GM12891 (cell line): ENCODE measurements at regions not wholly inside any gene's neighbourhood (a gene's known extent, or its start where the extent isn't known, plus 50 kb on each side); places are given as distances from the start of the nearest gene placed in this dataset.

Source experiments
- POLR2A ChIP-seq: IDR thresholded peaks from 2 replicates; pipeline ENCODE4 v1.6.1; 2011; ENCODE audit warnings: low read depth, low read length, control low read depth
- POLR2AphosphoS5 ChIP-seq: IDR thresholded peaks from 2 replicates; pipeline ENCODE4 v1.6.1; 2011; ENCODE audit warnings: low read depth, low read length, control low read depth
- POU2F2 ChIP-seq: IDR thresholded peaks from 2 replicates; pipeline ENCODE4 v1.6.1; 2011; ENCODE audit warnings: low read depth, mild to moderate bottlenecking, control low read depth, low read length, moderate library complexity
- SPI1 ChIP-seq: IDR thresholded peaks from 2 replicates; pipeline ENCODE4 v1.6.1; 2011; ENCODE audit warnings: low read depth, low read length, control low read depth
- TAF1 ChIP-seq: IDR thresholded peaks from 2 replicates; pipeline ENCODE4 v1.6.1; 2011; ENCODE audit warnings: low read depth, low read length, control low read depth

GRCh38 chr1:188363943-188364342 lies 1535.2 kb downstream of the PLA2G4A start:
- TF ChIP-seq POLR2A (no peak), POLR2AphosphoS5 (no peak), TAF1 (no peak), POU2F2 (no peak), SPI1 (no peak)
